ENCODE measurements at regions not wholly inside any gene's neighbourhood (a gene's known extent, or its start where the extent isn't known, plus 50 kb on each side); places are given as distances from the start of the nearest gene placed in this dataset.

- no peaks in the 10 kb centered on the region for H3K27me3 ChIP-seq
- TF ChIP-seq CTCF (IDR thresholded peaks at IDR 0.05), result no peak
- H3K27ac ChIP-seq, result no peak overlapping the region
- DNase-seq (no peak), ATAC-seq (no peak)
- H3K4me3 ChIP-seq, result no peak overlapping the region
- H3K9me3 ChIP-seq, result peaks cover 0 to 24% of the 10 kb centered on the region in 2 donors
- no peaks in the 10 kb centered on the region for H3K36me3 ChIP-seq
- intact Hi-C loops (cut with DNase I), result no loop called here
- H3K4me1 ChIP-seq, result no peaks in the 10 kb centered on the region
Observed at GRCh38 chr12:72872238-72872887, 600.2 kb downstream of the TRHDE start.

GRCh38 chr12:72872996-72873395 lies 600.8 kb downstream of the TRHDE start:
- intact Hi-C loops (cut with DNase I), result no loop called here
- Histone ChIP-seq H3K4me3 (no peak overlapping the region), H3K27me3 (no peaks in the 10 kb centered on the region), H3K27ac (no peak overlapping the region), H3K4me1 (no peaks in the 10 kb centered on the region), H3K9me3 (peaks cover 0 to 29% of the 10 kb centered on the region in 2 donors), H3K36me3 (no peaks in the 10 kb centered on the region)
- DNase-seq, result no peak
- no peak for ATAC-seq
- no peak for TF ChIP-seq CTCF (IDR thresholded peaks at IDR 0.05)

GRCh38 chr12:72876092-72876491 lies 603.9 kb downstream of the TRHDE start:
- H3K9me3 ChIP-seq, result peaks cover 0 to 34% of the 10 kb centered on the region in 2 donors
- no peak for TF ChIP-seq CTCF (IDR thresholded peaks at IDR 0.05)
- no peak overlapping the region for H3K27ac ChIP-seq
- H3K27me3 ChIP-seq, result no peaks in the 10 kb centered on the region
- no peak for ATAC-seq
- H3K4me1 ChIP-seq, result no peaks in the 10 kb centered on the region
- no peaks in the 10 kb centered on the region for H3K36me3 ChIP-seq
- intact Hi-C loops (cut with DNase I), result no loop called here
- no peak for DNase-seq
- no peak overlapping the region for H3K4me3 ChIP-seq

GRCh38 chr12:72888693-72889092 lies 616.5 kb downstream of the TRHDE start:
- no peaks in the 10 kb centered on the region for H3K4me1 ChIP-seq
- intact Hi-C loops (cut with DNase I), result no loop called here
- no peak for DNase-seq
- no peak overlapping the region for H3K27ac ChIP-seq
- H3K9me3 ChIP-seq, result no peaks in the 10 kb centered on the region
- no peak for TF ChIP-seq CTCF (IDR thresholded peaks at IDR 0.05)
- H3K27me3 ChIP-seq, result no peaks in the 10 kb centered on the region
- no peak overlapping the region for H3K4me3 ChIP-seq
- no peaks in the 10 kb centered on the region for H3K36me3 ChIP-seq
- no peak for ATAC-seq

- no peaks in the 10 kb centered on the region for H3K4me1 ChIP-seq
- no peak overlapping the region for H3K4me3 ChIP-seq
- H3K36me3 ChIP-seq, result no peaks in the 10 kb centered on the region
- intact Hi-C loops (cut with DNase I), result no loop called here
- H3K27me3 ChIP-seq, result no peaks in the 10 kb centered on the region
- no peaks in the 10 kb centered on the region for H3K9me3 ChIP-seq
- TF ChIP-seq CTCF (IDR thresholded peaks at IDR 0.05), result no peak
- DNase-seq (no peak), ATAC-seq (no peak)
- no peak overlapping the region for H3K27ac ChIP-seq
Observed at GRCh38 chr12:72889791-72890190, 617.6 kb downstream of the TRHDE start.
